Choroid plexus epithelial cell (primary cell): ENCODE measurements at regions not wholly inside any gene's neighbourhood (a gene's known extent, or its start where the extent isn't known, plus 50 kb on each side); places are given as distances from the start of the nearest gene placed in this dataset.

Experiments used
- DNase-seq: peaks from one replicate; pipeline ENCODE4 v3.0.0-alpha.2; 2010; ENCODE audit warnings: low read depth
- H3K4me3 ChIP-seq: 2 replicates; pipeline ENCODE4 v1.5.1; 2011; ENCODE audit warnings: low read depth, mild to moderate bottlenecking, control low read depth, low read length, moderate library complexity
- CTCF ChIP-seq: conservative IDR thresholded peaks from 2 replicates; pipeline ENCODE4 v1.5.1; 2011; ENCODE audit warnings: low read depth, mild to moderate bottlenecking, control low read depth, inconsistent platforms, low read length, moderate library complexity

- DNase-seq: no peak
- H3K4me3 ChIP-seq: no peak overlapping the region
- no peak for TF ChIP-seq CTCF
Observed at GRCh38 chr4:79073471-79073870, 134.2 kb upstream of the PAQR3 start.

- no peak overlapping the region for H3K4me3 ChIP-seq
- no peak for TF ChIP-seq CTCF
- DNase-seq: no peak
Observed at GRCh38 chr4:79065262-79065661, 126.0 kb upstream of the PAQR3 start.

DNA sequence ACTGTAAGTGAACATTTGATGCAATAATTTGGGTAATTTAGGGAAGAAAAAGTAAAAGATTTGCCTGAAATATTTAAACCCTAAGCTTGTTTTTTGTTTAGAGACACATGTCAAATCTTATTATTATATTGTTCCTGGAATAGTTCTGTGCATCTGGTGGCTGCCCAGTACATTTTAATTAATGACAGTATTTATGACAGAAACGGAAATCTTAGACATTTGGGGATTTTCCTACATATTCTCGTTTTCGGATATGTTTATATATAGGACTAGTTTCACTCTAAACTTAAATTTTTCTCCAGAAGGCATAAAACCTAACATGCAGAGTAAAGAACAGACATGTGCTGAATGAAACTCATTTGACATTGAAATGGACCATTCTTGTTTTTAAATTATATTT, 125.6 kb upstream of the PAQR3 start:
- DNase-seq: no peak
- no peak for TF ChIP-seq CTCF
- no peak overlapping the region for H3K4me3 ChIP-seq

GRCh38 chr4:79059631-79060399, 120.6 kb upstream of the PAQR3 start:
- TF ChIP-seq CTCF: no peak
- DNase-seq: no peak
- no peak overlapping the region for H3K4me3 ChIP-seq

GRCh38 chr4:79057772-79058171, 118.5 kb upstream of the PAQR3 start:
- no peak for TF ChIP-seq CTCF
- no peak overlapping the region for H3K4me3 ChIP-seq
- DNase-seq: no peak

GRCh38 chr4:79053754-79054153, 114.5 kb upstream of the PAQR3 start:
- no peak overlapping the region for H3K4me3 ChIP-seq
- DNase-seq: no peak
- no peak for TF ChIP-seq CTCF

DNA sequence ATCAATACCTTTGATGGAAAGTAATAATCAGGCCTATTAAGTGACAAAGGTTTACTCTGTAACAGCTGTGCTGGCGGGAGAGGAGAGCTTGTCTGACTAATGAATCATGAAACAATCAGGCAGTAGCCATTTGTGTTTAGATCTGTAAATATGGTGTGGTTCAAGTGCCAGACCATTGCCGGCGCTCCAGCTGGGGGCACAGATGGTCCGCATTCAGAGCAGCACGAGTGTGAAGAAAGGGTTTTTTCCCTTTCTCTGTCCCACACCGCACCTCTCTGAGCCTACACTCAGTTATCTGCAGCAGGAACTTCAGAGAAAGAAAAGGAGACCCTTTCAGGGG, 111.3 kb upstream of the PAQR3 start:
- H3K4me3 ChIP-seq: no peak overlapping the region
- no peak for TF ChIP-seq CTCF
- DNase-seq: no peak
